Right hindlimb (tissue), 1 donor: ENCODE measurements at regions not wholly inside any gene's neighbourhood (a gene's known extent, or its start where the extent isn't known, plus 50 kb on each side); places are given as distances from the start of the nearest gene placed in this dataset.

Experiments used
- DNase-seq: peaks from one replicate; pipeline ENCODE4 v3.0.0-alpha.2; 2018

GRCh38 chr7:130931423-130931822, 197.4 kb upstream of the KLF14 start:
- DNase-seq = no peak

- DNase-seq = no peak
These were observed 198.1 kb upstream of the KLF14 start for GRCh38 chr7:130932088-130932487.

GRCh38 chr7:130932667-130933432, 198.8 kb upstream of the KLF14 start:
- no peak for DNase-seq

GRCh38 chr7:130933919-130934318, 199.9 kb upstream of the KLF14 start:
- DNase-seq = no peak

GRCh38 chr7:130935564-130936157, 201.7 kb upstream of the KLF14 start:
- no peak for DNase-seq

- no peak for DNase-seq
These were observed 202.4 kb upstream of the KLF14 start for GRCh38 chr7:130936202-130936931.

- DNase-seq = no peak
These were observed 203.0 kb upstream of the KLF14 start for GRCh38 chr7:130937016-130937415.

- DNase-seq = no peak
These were observed 203.8 kb upstream of the KLF14 start for GRCh38 chr7:130937830-130938229.

GRCh38 chr7:130938661-130939060, 204.7 kb upstream of the KLF14 start:
- DNase-seq = no peak

- DNase-seq = no peak
These were observed 205.5 kb upstream of the KLF14 start for GRCh38 chr7:130939321-130940095.

GRCh38 chr7:130940326-130940725, 206.3 kb upstream of the KLF14 start:
- DNase-seq = no peak

GRCh38 chr7:130940907-130941306, 206.9 kb upstream of the KLF14 start:
- no peak for DNase-seq

- DNase-seq = peak; percentile 58
These were observed 207.6 kb upstream of the KLF14 start for GRCh38 chr7:130941322-130942210.

- DNase-seq = no peak
These were observed 208.4 kb upstream of the KLF14 start for GRCh38 chr7:130942211-130942964.

- no peak for DNase-seq
These were observed 209.4 kb upstream of the KLF14 start for GRCh38 chr7:130943336-130943901.

- DNase-seq = no peak
These were observed 210.0 kb upstream of the KLF14 start for GRCh38 chr7:130943981-130944380.

GRCh38 chr7:130944997-130945396, 211.0 kb upstream of the KLF14 start:
- DNase-seq = no peak

GRCh38 chr7:130945411-130945811, 211.4 kb upstream of the KLF14 start:
- DNase-seq = no peak

- DNase-seq = no peak
These were observed 212.1 kb upstream of the KLF14 start for GRCh38 chr7:130946114-130946513.

GRCh38 chr7:130947792-130948580, 214.0 kb upstream of the KLF14 start:
- no peak for DNase-seq
